HG03558 (cell line): ENCODE measurements at regions not wholly inside any gene's neighbourhood (a gene's known extent, or its start where the extent isn't known, plus 50 kb on each side); places are given as distances from the start of the nearest gene placed in this dataset.

Source experiments
- ATAC-seq: cut with Tn5 transposase; IDR thresholded peaks from one replicate; pipeline ENCODE4 v1.9.1; 2021; ENCODE audit warnings: moderate number of reproducible peaks; ENCODE audit not compliant: unreplicated experiment; ENCODE audit errors: extremely low read depth

DNA sequence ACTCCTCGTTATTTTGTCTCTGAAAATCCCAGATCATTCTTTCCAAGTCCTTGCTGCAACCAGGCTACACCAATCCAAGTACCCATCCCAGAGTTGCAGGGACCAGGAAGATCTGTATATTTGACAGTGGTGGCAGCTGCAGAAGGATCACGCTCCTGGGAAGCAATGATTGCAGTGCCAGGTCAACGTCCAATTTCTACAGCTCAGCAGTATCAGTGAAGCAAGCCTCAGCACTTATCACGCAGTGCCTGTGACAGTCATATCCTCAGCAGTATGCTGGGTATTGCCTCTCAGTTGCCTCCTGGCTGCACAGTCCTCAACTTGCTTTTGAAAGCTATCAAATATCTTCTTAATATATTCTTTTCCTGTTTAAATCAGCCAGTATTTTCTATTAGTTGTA, 66.7 kb downstream of the BARHL2 start:
- ATAC-seq, result no peak

DNA sequence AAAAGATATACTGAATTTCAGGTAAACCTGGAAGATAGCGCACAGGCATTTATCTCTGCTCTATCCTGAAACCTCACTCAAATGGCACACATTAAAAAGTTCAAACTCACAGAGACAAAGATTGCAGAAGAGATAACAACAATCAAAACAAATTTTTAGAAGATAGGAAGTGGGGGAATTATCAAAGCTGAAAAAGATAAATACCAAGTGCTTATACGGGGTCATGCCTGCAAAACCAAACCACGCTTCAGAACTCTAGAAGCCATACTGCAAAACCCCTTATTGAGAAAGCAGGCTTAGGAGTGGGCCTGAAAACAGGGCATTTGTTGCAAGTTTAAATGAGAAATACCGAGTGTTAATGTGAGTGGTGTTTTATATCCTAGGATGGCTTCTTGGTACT, 76.8 kb downstream of the BARHL2 start:
- no peak for ATAC-seq

DNA sequence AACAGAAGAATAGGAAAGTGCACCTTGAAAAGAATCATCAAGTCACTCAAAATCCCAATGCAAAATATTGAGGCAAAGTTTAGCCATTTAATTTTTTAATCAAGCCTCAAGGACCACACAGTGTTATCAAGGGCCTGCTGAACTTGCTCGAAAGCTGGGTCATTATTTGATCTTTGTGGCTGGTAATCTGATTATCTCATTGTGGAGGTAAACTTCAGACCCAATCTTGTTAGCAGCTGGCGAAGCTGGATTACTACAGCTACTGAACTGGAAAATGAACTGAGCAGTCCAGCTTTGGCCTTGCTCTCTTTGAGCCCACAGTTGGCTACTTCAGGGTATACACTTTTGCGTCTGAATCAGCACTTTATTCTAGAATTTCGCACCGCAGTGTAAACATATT, 94.4 kb downstream of the BARHL2 start:
- ATAC-seq, result no peak

DNA sequence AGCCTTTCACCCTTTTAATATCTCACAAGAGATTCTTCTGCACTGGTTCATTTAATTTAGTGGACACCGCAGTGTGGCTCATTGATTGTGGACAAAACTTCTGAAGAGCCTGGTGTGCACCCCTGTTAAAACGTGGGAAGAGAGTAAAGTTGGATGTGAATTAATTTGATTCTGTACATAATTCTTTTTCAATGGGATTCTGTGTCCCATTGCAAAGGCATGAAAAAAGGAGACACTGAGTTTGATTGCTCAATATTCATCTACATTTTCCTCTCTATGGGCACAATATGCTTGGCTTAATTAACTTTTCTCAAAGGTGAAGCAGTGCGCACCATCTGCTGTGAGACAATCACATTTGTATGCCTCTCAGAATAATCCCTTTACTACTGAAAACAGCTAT, 95.1 kb downstream of the BARHL2 start:
- no peak for ATAC-seq

DNA sequence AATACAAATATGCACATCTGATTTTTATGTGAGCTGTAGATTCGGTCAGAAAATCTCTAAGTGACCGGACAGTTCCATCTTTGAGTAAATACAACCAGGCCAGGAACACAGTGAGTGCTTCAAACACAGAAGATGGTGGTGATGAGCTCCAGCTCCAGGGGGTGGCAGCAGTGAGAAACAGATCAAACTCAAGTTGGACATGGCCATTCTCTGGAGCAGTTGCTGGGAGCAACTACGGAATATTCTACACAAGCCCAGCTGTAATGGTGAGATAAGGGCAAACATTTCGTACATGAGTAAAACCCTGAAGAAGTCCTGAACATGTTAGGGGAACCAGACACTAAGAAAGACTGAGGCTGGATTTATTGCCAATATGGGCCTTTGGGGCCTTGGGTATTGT, 100.7 kb downstream of the BARHL2 start:
- ATAC-seq, result no peak

DNA sequence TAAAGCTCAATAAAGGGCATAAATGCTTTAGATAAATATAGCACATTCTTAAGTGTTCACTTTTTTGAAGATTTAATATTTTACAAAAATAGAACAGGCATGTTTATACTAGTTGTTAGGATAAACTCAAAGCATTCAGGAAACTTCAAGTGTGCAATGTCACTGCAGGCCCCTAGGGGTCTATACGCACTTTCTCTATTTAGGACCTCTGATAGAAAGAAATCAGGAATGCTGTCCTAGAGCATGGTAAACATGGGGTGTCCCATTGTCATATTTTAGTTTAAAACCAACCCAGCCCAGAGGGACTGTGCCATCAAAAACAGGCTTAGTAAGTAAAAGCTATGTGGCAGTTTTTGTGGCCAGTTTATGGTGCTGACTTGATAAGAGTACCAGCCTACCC, 102.2 kb downstream of the BARHL2 start:
- ATAC-seq, result no peak

DNA sequence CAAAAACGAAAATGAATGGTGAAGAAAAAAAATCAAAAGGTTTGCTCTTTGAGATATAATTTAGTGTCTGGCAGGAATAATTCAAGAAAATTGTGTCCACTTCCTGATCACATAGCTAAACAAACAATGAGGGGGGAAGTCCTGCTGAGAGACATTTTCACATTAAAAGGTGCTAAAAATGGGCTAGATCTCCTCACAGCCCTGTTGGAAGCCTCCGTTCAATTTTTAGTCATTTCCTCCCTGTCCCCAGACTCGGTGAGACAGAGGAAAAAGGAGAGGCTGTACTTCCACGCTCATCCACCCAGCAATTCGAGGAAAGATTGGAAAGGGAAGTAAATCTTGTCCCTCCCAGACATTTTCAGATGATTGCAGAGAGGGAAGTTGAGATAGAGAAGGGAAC, 103.7 kb downstream of the BARHL2 start:
- no peak for ATAC-seq

DNA sequence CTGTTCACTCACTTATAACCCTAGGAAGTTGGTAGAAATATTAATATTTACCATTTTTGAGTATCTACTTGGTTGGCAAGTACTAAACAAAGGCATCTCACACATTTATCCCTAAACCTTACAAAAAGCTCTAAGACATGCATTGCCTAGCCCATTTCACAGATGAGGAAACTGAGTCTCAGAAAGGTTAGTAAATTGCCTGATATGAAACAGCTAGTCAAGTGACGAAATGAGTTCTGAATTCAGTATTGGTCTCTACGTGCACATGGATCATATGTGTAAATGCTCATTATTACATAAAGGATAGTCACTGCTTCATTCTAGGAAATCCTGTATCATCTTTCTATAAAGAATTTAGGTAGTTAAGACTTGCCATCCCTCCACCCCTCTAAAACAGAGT, 105.1 kb downstream of the BARHL2 start:
- no peak for ATAC-seq

DNA sequence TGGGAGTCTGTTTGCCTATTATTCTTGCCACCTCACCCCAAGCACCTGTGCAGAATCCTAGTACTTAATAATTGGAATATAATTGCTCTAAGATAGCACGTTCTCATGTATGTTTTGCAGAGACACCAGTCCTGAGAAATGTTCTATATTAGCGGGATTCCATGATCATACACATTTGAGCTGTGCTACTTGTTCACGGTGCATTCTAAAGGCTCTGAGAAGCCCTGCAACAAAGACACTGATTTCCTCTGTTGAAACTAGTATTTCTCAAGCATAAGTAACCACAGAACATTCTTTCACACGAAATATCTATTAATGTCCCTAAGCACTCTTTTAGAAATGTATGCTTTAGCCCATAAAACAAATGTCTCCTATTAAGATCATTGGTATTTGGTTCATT, 109.4 kb downstream of the BARHL2 start:
- no peak for ATAC-seq

DNA sequence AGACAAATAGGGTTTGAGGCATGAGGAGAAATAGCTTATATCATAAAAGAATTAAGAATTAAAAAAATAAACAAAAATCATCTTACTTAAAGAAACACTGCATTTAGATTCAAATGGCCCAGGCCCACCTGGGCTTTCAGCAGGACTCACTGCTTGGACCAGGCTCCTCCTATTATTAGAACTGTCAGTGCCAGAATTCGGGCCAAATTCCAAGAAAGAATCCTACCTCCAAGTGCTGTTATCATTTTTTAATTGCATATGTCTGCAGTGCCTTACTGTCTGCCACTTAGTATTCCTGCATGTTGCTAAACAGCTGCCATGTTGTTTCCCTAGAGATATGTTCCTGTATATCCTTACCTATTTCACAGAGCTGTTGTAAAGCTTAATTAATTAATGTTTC, 112.0 kb downstream of the BARHL2 start:
- ATAC-seq, result no peak

DNA sequence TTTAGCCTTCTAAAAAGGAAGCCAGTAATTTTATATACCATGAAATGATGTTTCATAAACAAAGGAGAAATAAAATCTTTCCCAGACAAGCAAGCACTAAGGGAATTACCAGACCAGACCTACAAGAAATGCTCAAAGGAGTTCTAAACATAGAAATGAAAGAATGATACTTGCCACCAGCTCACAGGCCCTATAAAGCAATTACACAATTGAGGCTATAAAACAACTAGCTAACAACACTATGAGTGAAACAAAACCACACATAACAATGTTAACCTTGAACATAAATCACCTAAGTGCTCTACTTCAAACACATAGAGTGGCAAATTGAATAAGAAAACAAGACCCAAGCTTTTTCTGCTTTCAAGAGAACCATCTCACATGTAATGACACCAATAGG, 123.8 kb downstream of the BARHL2 start:
- ATAC-seq, result no peak

DNA sequence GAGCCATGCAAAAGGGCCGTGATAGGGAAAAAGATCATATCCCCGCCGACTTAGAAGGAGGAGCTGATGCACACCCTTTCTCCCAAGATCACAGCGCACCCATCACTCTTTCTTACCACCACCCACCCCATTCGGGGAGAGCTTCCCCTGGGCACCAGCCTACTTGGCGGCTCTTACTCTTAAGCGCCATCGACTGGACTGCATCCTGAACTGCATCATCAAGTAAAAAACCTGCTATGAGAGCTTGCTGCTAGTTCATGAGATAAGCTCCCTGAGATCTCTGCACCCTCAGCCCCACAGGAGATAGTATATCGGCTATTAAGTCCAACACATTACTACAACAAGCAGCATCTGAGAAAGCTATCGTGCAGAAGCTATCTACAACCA, 125.1 kb downstream of the BARHL2 start:
- no peak for ATAC-seq

DNA sequence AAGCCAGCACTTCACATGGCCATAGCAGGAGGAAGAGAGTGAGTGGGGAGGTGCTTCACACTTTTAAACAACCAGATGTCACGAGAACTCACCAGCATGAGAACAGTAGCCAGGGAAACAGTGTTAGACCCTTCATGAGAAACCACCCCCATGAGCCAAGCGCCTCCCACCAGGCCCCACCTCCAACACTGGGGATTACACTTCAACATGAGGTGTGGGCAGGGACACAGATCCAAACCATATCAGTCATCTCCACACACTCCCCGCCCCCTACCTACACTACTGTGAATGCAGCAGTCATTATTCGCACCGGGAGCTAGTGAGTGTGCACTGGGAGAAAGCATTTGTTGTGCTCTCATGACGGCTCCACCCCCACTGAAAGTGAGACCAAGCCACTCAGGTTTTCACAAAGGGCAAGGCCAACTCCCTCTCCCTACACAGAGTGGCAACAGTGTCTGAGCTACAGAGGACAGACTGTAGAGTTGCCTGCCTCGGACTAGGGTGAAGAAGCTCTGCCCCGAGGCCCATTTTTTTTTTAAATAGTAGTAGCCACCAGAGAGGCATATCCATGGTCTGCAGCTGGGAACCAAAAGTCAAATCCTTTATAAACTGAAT, 125.6 kb downstream of the BARHL2 start:
- ATAC-seq, result no peak

DNA sequence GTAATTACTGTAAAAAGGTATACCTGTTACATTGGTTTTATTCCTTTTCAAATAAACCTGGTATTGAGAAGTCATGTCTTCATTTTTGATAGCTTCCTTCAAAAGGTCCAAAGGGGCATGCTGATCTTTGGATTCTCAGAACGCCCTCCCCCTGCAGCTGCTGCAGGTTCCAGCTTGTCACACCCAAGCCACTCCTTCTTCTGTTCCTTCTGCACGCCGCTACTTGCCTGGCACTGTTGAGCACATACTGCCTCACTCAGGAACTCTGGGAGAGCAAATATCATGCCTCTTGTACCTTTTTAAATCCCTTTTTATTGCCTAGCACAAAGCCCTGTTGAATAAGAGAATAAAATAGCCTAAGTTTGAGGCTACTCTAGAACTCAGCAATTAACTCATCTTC, 136.9 kb downstream of the BARHL2 start:
- ATAC-seq, result no peak

DNA sequence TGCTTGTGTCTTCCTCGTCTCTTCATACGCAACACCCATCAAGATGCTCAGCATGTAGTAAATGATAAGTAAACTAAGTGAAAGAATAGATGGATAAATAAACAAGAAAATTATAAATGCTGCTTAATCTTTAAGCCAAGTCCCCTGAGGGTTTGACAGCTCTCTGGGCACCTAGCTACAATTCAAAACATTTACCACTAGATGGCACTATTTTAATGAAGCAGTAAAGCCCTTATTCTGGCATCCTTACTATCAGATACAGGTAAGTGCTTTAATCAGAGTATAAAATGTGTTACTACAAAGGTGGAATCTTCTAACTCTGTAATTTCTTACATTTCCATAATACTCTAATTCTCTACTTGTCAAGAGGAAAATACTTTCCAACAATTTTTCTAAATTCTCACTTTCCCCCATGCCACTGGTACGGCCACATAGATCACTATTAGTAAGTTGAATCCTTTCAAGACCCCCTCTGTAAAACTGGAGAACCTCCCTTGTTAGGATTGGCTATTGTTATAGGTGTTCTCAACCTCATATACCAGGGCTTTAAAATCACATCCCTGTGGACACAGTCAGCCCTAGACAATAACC, 137.8 kb downstream of the BARHL2 start:
- no peak for ATAC-seq

DNA sequence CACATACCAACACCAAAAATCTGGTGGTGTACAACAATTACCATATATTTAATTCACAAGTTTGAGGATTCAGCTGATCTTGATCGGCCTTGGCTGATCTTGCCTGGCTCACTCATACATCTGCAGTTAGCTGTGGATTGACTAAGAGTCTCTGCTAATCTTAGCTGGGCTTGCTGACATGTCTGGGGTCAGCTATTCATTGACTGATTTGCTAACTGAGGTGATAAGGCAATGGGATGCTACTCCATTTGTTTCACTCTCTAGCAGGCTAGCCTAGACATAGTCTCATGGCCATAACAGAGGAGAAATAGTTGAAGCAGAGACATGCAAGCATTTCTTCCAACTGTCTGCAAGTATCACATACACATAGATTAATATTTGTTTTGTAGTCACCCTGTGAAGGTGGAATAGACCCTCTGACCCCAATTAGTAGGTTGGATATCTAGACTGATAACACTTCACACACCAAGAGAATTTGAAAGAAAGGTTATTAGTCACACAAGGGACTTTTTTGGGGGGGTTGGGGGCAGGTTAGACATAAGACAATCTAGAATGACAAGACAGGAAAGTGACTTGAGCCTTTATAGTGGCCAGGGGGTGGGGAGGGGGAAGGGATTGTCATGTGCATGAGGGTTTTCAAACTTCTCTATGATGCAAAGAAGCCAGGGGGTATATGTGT, 142.3 kb downstream of the BARHL2 start:
- no peak for ATAC-seq

DNA sequence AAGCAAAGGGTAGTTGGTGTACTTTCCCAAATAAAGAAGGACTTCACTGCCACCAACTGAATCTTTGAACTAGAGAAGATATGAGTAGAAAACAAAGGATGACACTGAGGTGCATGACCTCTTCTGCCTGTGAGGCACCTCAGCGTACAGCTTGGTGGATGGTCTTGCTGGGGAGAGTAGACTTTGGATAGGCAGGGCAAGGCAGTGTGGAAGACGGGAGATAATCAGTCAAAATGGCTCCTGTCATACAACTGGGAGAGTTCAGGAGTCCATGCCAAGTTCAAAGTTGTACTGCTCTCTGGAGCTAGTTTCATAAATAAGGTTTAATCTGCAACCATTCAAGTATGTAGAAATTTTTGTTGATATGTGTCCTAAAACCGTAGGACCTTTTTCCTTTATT, 143.4 kb downstream of the BARHL2 start:
- no peak for ATAC-seq

DNA sequence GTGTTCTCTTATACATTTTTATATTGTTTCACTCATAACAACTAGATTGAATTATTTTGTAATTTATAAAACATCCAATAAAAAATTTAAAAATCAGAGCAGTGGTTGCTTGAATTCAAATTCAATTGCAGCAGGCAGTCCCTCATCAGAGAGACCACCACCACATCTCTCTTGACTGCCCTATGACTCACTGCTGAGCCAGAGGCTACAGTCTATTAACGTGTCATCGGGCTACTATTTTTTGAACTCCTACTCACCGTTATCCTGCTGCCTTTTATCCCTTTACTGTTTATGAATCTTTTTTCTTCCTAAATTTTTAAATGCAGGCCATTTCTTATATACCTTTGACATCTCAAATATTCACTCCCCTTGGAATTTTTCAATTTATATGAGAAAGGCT, 144.7 kb downstream of the BARHL2 start:
- ATAC-seq, result no peak

DNA sequence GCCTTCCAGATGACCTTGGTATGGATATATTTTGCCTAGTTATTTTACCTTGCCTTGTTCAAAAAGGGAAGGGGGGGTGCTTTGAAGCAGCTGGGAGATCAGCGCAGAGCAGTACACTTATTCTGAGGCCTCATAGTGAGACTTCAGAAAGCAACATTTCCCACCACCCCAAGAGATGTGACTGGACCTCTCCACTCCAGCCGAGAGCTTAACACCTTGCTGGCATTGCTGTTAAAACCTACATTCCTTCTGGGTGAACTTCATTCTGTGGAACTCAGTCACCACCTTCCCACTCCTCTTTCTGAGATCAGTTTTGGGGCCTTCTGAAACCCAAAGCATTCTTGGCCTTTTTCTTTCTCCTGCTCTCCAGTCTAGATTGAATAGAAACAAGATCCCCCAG, 148.7 kb downstream of the BARHL2 start:
- no peak for ATAC-seq

DNA sequence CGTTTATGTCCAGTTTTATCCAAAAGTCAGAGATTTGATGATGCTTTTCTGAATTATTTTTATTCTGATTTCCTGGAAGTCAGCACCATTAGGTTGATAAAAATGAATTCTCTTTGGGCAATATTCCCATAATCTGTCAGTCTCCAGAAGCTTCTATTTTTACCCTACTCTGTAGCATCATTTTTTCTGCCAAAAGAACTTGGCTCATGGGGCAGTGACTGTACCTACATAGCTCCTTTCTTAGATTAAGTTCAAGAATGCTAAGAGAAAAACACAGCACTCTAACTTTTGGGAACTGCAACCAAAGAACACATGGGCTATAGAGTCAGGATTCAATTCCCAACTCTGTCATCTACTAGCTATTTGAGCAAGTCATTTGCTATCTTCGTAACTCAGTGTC, 152.9 kb downstream of the BARHL2 start:
- no peak for ATAC-seq

DNA sequence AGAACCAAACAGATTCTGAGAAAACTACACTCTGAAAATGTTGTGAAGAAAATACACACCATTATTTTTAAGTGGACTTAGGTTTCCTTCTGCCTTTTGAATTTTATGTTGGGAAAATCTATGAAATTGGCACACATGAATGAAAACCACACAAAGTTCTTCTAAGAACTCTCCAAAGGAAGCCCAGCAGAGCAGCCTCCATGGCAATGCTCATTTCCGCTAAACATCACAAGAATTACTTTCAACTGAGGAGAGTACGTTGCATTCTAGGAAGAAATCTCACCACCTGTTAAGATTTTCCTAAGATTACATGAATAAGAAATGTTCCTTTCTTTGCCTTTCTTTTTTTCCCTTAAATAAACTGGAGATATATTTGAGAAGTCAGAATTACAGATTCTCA, 154.2 kb downstream of the BARHL2 start:
- no peak for ATAC-seq

DNA sequence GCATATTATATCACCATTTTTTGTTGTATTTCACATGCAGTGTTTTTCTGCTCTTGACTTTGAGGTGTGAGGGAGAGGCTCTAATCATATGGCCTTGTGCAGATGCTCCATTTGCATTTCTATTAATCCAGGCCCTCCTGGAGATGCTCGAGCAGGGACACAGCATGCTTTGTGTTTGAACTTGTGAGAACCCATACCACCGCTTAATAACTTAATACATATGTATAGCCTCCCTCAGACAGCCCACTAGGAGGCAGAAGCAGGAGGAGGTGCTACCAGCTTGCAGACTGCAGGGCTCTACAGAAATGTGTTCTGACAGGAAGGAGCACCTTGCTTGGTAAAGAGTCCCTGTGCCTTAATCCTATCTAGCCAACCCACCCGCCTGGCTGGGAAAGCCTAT, 155.2 kb downstream of the BARHL2 start:
- no peak for ATAC-seq
